ENCODE measurements at regions not wholly inside any gene's neighbourhood (a gene's known extent, or its start where the extent isn't known, plus 50 kb on each side); places are given as distances from the start of the nearest gene placed in this dataset.

GRCh38 chr20:39699166-39699725, 737.1 kb downstream of the DHX35 start:
- Histone ChIP-seq H3K4me1 (ENCODE audit: insufficient read depth) (no peaks in the 10 kb centered on the region), H3K27ac (no peak overlapping the region), H3K4me3 (no peak overlapping the region), H3K79me2 (ENCODE audit: insufficient read depth) (no peaks in the 10 kb centered on the region), H3K36me3 (ENCODE audit: low read depth) (no peaks in the 10 kb centered on the region), H4K20me1 (ENCODE audit: insufficient read depth) (no peaks in the 10 kb centered on the region), H3K27me3 (replicated peaks; ENCODE audit: insufficient read depth) (no peaks in the 10 kb centered on the region), H3K9me2 (ENCODE audit: insufficient read depth) (no peaks in the 10 kb centered on the region), H3K9me3 (ENCODE audit: low read depth) (no peaks in the 10 kb centered on the region), H2AFZ (no peak overlapping the region), H3K9ac (no peak overlapping the region), H3K4me2 (ENCODE audit: unreplicated experiment) (no peak overlapping the region), H3F3A (ENCODE audit: insufficient read depth) (no peaks in the 10 kb centered on the region)
- no peak for DNase-seq
- in situ Hi-C loops (cut with MboI): no loop called here
- WGBS, 2 experiments (ENCODE audit: low coverage in 1 of 2, low lambda C conversion rate in 2 of 2, missing lambda C conversion rate in 2 of 2): 30 to 38% methylated on average over 2 of the region's 2 CpGs
- no peak for TF ChIP-seq EZH2phosphoT487 (IDR thresholded peaks at IDR 0.05; ENCODE audit: insufficient read depth, low read depth)
- TF ChIP-seq EZH2 (IDR thresholded peaks at IDR 0.05; ENCODE audit: insufficient read depth, poor library complexity, severe bottlenecking): no peak

GRCh38 chr20:39698752-39699151, 736.6 kb downstream of the DHX35 start:
- Histone ChIP-seq H3K9me2 (ENCODE audit: insufficient read depth) (no peaks in the 10 kb centered on the region), H3F3A (ENCODE audit: insufficient read depth) (no peaks in the 10 kb centered on the region), H3K79me2 (ENCODE audit: insufficient read depth) (no peaks in the 10 kb centered on the region), H3K9me3 (ENCODE audit: low read depth) (no peaks in the 10 kb centered on the region), H3K4me1 (ENCODE audit: insufficient read depth) (no peaks in the 10 kb centered on the region), H3K9ac (no peak overlapping the region), H3K4me2 (ENCODE audit: unreplicated experiment) (no peak overlapping the region), H4K20me1 (ENCODE audit: insufficient read depth) (no peaks in the 10 kb centered on the region), H3K27me3 (replicated peaks; ENCODE audit: insufficient read depth) (no peaks in the 10 kb centered on the region), H3K27ac (no peak overlapping the region), H2AFZ (no peak overlapping the region), H3K4me3 (no peak overlapping the region), H3K36me3 (ENCODE audit: low read depth) (no peaks in the 10 kb centered on the region)
- 18 to 19% methylated on average over 1 of the region's 1 CpG for WGBS, 2 experiments (ENCODE audit: low coverage in 1 of 2, low lambda C conversion rate in 2 of 2, missing lambda C conversion rate in 2 of 2)
- no peak for TF ChIP-seq EZH2phosphoT487 (IDR thresholded peaks at IDR 0.05; ENCODE audit: insufficient read depth, low read depth)
- no peak for TF ChIP-seq EZH2 (IDR thresholded peaks at IDR 0.05; ENCODE audit: insufficient read depth, poor library complexity, severe bottlenecking)
- DNase-seq: no peak
- in situ Hi-C loops (cut with MboI): no loop called here

- DNase-seq: peak; percentile 81
- H3K27ac ChIP-seq: no peak overlapping the region
- H3K27me3 ChIP-seq (replicated peaks; ENCODE audit: insufficient read depth): no peaks in the 10 kb centered on the region
- no peak for TF ChIP-seq EZH2 (IDR thresholded peaks at IDR 0.05; ENCODE audit: insufficient read depth, poor library complexity, severe bottlenecking)
- no peak for TF ChIP-seq EZH2phosphoT487 (IDR thresholded peaks at IDR 0.05; ENCODE audit: insufficient read depth, low read depth)
- no peaks in the 10 kb centered on the region for H3K79me2 ChIP-seq (ENCODE audit: insufficient read depth)
- WGBS, 2 experiments (ENCODE audit: low coverage in 1 of 2, low lambda C conversion rate in 2 of 2, missing lambda C conversion rate in 2 of 2): 1 to 3% methylated on average over 3 of the region's 3 CpGs
- no peaks in the 10 kb centered on the region for H3K36me3 ChIP-seq (ENCODE audit: low read depth)
- H3K4me3 ChIP-seq: no peak overlapping the region
- H3K9ac ChIP-seq: no peak overlapping the region
- no peaks in the 10 kb centered on the region; the same call in 1 of the 2 replicates for H3F3A ChIP-seq (ENCODE audit: insufficient read depth)
- no peak overlapping the region for H2AFZ ChIP-seq
- H3K4me1 ChIP-seq (ENCODE audit: insufficient read depth): no peaks in the 10 kb centered on the region
- no peaks in the 10 kb centered on the region for H3K9me3 ChIP-seq (ENCODE audit: low read depth)
- H3K4me2 ChIP-seq (ENCODE audit: unreplicated experiment): peak overlapping the region; percentile 4
- in situ Hi-C loops (cut with MboI): no loop called here
- no peaks in the 10 kb centered on the region for H3K9me2 ChIP-seq (ENCODE audit: insufficient read depth)
- H4K20me1 ChIP-seq (ENCODE audit: insufficient read depth): no peaks in the 10 kb centered on the region
These were observed 729.2 kb downstream of the DHX35 start for GRCh38 chr20:39691151-39691862.

- in situ Hi-C loops (cut with MboI): no loop called here
- DNase-seq: peak; percentile 51
- Histone ChIP-seq H2AFZ (no peak overlapping the region), H3F3A (ENCODE audit: insufficient read depth) (no peaks in the 10 kb centered on the region), H3K4me2 (ENCODE audit: unreplicated experiment) (no peak overlapping the region), H3K27ac (no peak overlapping the region), H3K9me3 (ENCODE audit: low read depth) (no peaks in the 10 kb centered on the region), H3K4me3 (no peak overlapping the region), H3K27me3 (replicated peaks; ENCODE audit: insufficient read depth) (no peaks in the 10 kb centered on the region), H4K20me1 (ENCODE audit: insufficient read depth) (no peaks in the 10 kb centered on the region), H3K9me2 (ENCODE audit: insufficient read depth) (no peaks in the 10 kb centered on the region), H3K9ac (no peak overlapping the region), H3K79me2 (ENCODE audit: insufficient read depth) (no peaks in the 10 kb centered on the region), H3K36me3 (ENCODE audit: low read depth) (no peaks in the 10 kb centered on the region), H3K4me1 (ENCODE audit: insufficient read depth) (no peaks in the 10 kb centered on the region)
- WGBS, 2 experiments (ENCODE audit: low coverage in 1 of 2, low lambda C conversion rate in 2 of 2, missing lambda C conversion rate in 2 of 2): 11 to 21% methylated on average over 5 of the region's 5 CpGs
- TF ChIP-seq EZH2 (IDR thresholded peaks at IDR 0.05; ENCODE audit: insufficient read depth, poor library complexity, severe bottlenecking): no peak
- TF ChIP-seq EZH2phosphoT487 (IDR thresholded peaks at IDR 0.05; ENCODE audit: insufficient read depth, low read depth): no peak
These were observed 714.8 kb downstream of the DHX35 start for GRCh38 chr20:39676857-39677391.
